ENCODE measurements at regions not wholly inside any gene's neighbourhood (a gene's known extent, or its start where the extent isn't known, plus 50 kb on each side); places are given as distances from the start of the nearest gene placed in this dataset.

DNA sequence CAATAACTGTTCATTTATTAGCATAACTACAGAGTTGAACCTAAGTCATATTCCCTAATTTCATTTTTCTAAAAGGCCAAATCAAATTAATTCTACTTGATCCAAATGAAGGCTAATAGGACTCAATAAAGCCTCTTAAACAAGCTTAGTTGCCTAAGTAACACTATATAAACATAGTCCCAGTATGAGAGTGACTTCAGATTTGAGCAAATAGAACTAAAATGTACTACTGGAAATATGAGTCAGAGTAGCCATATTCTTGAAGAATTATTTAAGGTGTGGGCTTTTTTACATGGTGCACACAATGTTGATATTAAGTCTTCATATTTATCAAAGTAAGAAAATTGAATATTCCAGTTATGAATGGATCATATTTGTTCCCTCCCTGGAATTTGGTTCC is 872.3 kb downstream of the MAT2B start:
- Histone ChIP-seq H3K9ac (replicated peaks; ENCODE audit: extremely low read depth, insufficient read depth, low read length) (no peak overlapping the region), H3K9me3 (replicated peaks; ENCODE audit: control insufficient read depth, insufficient read depth, low read length) (no peaks in the 10 kb centered on the region), H3K4me2 (ENCODE audit: insufficient read depth, low read length) (no peak overlapping the region), H3K4me1 (ENCODE audit: control insufficient read depth, extremely low read depth, insufficient read depth, low read length) (no peaks in the 10 kb centered on the region), H3K4me3 (replicated peaks in 1 of 3; ENCODE audit: insufficient read depth in 1 of 3, low read depth in 1 of 3, low read length in 3 of 3) (no peak overlapping the region), H3K9me1 (replicated peaks; ENCODE audit: control insufficient read depth, extremely low read depth, insufficient read depth, low read length) (no peaks in the 10 kb centered on the region), H2AFZ (ENCODE audit: low read depth, low read length) (no peak overlapping the region), H3K27me3 (ENCODE audit: control insufficient read depth in 2 of 2, insufficient read depth in 2 of 2, low read length in 2 of 2) (no peaks in the 10 kb centered on the region), H3K79me2 (ENCODE audit: control insufficient read depth, insufficient read depth, low read length) (no peaks in the 10 kb centered on the region), H4K20me1 (replicated peaks; ENCODE audit: control insufficient read depth, extremely low read depth, insufficient read depth, low read length) (no peaks in the 10 kb centered on the region), H3K27ac (ENCODE audit: insufficient read depth, low read depth, low read length) (no peak overlapping the region), H3K36me3 (ENCODE audit: control insufficient read depth in 2 of 2, extremely low read depth in 1 of 2, insufficient read depth in 2 of 2, low read length in 2 of 2) (no peaks in the 10 kb centered on the region)
- BruUV-seq (replicated peaks): no TSS peak
- POLR2A ChIA-PET: no interaction called here
- FAIRE-seq (no peak), DNase-seq (ENCODE audit: low read depth, low spot score) (no peak)
- intact Hi-C loops (cut with micrococcal nuclease): no loop called here
- TF ChIP-seq POLR2AphosphoS5 (IDR thresholded peaks at IDR 0.05; ENCODE audit: insufficient read depth, low read depth, low read length) (no peak), MYC (IDR thresholded peaks at IDR 0.05; ENCODE audit: low read depth, low read length) (no peak)
- dilution Hi-C loops (cut with MboI; ENCODE audit: extremely low pct_ligation_motif_present, low sequenced_read_pairs): no loop called here
- CTCF ChIA-PET: no interaction called here

DNA sequence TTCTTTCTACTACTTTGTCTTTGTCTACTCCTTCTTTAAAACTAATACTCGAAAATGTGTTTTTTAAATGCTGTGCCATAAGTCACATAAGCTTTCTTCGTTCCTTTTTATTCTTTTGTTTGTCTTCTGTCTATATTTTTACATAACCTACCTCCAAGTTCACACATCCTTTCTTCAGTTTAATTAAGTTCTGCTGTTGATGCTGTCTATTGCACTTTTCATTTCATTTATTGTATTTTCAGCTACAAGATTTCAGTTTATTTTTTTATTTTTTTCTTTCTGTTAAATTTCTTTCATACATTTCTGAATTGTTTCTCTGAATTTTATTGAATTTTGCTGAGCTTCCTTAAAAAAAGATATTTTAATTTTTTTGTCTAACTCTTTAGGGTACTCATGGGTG is 878.2 kb downstream of the MAT2B start:
- CTCF ChIA-PET: interaction anchor here (1.1 to 1.3 kb wide), 3 partner anchors 9 to 112 kb away, joined by 3 read pairs; no protein-coding TSS in a partner anchor
- Histone ChIP-seq H4K20me1 (replicated peaks; ENCODE audit: control insufficient read depth, extremely low read depth, insufficient read depth, low read length) (no peaks in the 10 kb centered on the region), H3K4me2 (ENCODE audit: insufficient read depth, low read length) (no peak overlapping the region), H3K9me1 (replicated peaks; ENCODE audit: control insufficient read depth, extremely low read depth, insufficient read depth, low read length) (no peaks in the 10 kb centered on the region), H3K9ac (replicated peaks; ENCODE audit: extremely low read depth, insufficient read depth, low read length) (no peak overlapping the region), H3K27me3 (ENCODE audit: control insufficient read depth in 2 of 2, insufficient read depth in 2 of 2, low read length in 2 of 2) (no peaks in the 10 kb centered on the region), H2AFZ (ENCODE audit: low read depth, low read length) (no peak overlapping the region), H3K27ac (ENCODE audit: insufficient read depth, low read depth, low read length) (no peak overlapping the region), H3K36me3 (ENCODE audit: control insufficient read depth in 2 of 2, extremely low read depth in 1 of 2, insufficient read depth in 2 of 2, low read length in 2 of 2) (no peaks in the 10 kb centered on the region), H3K9me3 (replicated peaks; ENCODE audit: control insufficient read depth, insufficient read depth, low read length) (no peaks in the 10 kb centered on the region), H3K4me1 (ENCODE audit: control insufficient read depth, extremely low read depth, insufficient read depth, low read length) (no peaks in the 10 kb centered on the region), H3K79me2 (ENCODE audit: control insufficient read depth, insufficient read depth, low read length) (no peaks in the 10 kb centered on the region), H3K4me3 (replicated peaks in 1 of 3; ENCODE audit: insufficient read depth in 1 of 3, low read depth in 1 of 3, low read length in 3 of 3) (no peak overlapping the region)
- dilution Hi-C loops (cut with MboI; ENCODE audit: extremely low pct_ligation_motif_present, low sequenced_read_pairs) (no loop called here), intact Hi-C loops (cut with micrococcal nuclease) (no loop called here)
- TF ChIP-seq GATA2 (IDR thresholded peaks at IDR 0.05; ENCODE audit: insufficient read depth, insufficient read length, low read depth, low read length) (no peak), MYC (IDR thresholded peaks at IDR 0.05; ENCODE audit: low read depth, low read length) (no peak), POLR2AphosphoS5 (IDR thresholded peaks at IDR 0.05; ENCODE audit: insufficient read depth, low read depth, low read length) (no peak), FOS (IDR thresholded peaks at IDR 0.05; ENCODE audit: borderline replicate concordance, insufficient read depth, low read length) (no peak), EZH2 (IDR thresholded peaks at IDR 0.05; ENCODE audit: borderline replicate concordance, low read depth, low read length, severe bottlenecking) (no peak), POLR2A (IDR thresholded peaks at IDR 0.05; ENCODE audit: low read depth, low read length) (no peak), JUN (IDR thresholded peaks at IDR 0.05; ENCODE audit: borderline replicate concordance, insufficient read depth, insufficient read length, low read depth) (no peak)
- TF ChIP-seq, protein P1, sequence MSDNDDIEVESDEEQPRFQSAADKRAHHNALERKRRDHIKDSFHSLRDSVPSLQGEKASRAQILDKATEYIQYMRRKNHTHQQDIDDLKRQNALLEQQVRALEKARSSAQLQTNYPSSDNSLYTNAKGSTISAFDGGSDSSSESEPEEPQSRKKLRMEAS (IDR thresholded peaks at IDR 0.05; ENCODE audit: insufficient read depth, insufficient read length): no peak
- TF ChIP-seq, protein P2, sequence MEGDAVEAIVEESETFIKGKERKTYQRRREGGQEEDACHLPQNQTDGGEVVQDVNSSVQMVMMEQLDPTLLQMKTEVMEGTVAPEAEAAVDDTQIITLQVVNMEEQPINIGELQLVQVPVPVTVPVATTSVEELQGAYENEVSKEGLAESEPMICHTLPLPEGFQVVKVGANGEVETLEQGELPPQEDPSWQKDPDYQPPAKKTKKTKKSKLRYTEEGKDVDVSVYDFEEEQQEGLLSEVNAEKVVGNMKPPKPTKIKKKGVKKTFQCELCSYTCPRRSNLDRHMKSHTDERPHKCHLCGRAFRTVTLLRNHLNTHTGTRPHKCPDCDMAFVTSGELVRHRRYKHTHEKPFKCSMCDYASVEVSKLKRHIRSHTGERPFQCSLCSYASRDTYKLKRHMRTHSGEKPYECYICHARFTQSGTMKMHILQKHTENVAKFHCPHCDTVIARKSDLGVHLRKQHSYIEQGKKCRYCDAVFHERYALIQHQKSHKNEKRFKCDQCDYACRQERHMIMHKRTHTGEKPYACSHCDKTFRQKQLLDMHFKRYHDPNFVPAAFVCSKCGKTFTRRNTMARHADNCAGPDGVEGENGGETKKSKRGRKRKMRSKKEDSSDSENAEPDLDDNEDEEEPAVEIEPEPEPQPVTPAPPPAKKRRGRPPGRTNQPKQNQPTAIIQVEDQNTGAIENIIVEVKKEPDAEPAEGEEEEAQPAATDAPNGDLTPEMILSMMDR (IDR thresholded peaks at IDR 0.05; ENCODE audit: extremely low read depth in 1 of 2, insufficient read depth in 1 of 2, low read depth in 1 of 2, low read length in 2 of 2): no peak
- DNase-seq (ENCODE audit: low read depth, low spot score) (no peak), FAIRE-seq (no peak)
- BruUV-seq (replicated peaks): no TSS peak
- POLR2A ChIA-PET: interaction anchor here (0.6 kb wide), 1 partner anchor 17 kb away, joined by 3 read pairs; no protein-coding TSS in a partner anchor

All from endothelial cell of umbilical vein (primary cell).